ENCODE measurements at regions not wholly inside any gene's neighbourhood (a gene's known extent, or its start where the extent isn't known, plus 50 kb on each side); places are given as distances from the start of the nearest gene placed in this dataset.

DNA sequence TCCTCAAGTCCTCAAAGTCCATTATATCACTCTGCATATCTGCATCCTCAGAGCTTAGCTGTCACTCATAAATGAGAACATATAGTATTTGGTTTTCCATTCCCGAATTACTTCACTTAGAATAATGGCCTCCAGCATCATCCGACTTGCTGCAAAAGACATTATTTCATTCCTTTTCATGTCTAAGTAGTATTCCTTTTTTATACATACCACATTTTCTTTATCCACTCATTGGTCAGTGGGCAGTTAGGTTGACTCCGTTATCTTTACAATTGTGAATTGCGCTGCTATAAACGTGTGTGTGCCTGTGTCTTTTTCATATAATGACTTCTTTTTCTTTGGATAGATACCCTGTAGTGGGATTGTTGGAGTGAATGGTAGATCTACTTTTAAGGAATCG is 117.2 kb downstream of the OR2K2 start:
- DNase-seq = no peak
- intact Hi-C loops (cut with DNase I) = no loop called here
- no peak for ATAC-seq (ENCODE audit: poor library complexity)

DNA sequence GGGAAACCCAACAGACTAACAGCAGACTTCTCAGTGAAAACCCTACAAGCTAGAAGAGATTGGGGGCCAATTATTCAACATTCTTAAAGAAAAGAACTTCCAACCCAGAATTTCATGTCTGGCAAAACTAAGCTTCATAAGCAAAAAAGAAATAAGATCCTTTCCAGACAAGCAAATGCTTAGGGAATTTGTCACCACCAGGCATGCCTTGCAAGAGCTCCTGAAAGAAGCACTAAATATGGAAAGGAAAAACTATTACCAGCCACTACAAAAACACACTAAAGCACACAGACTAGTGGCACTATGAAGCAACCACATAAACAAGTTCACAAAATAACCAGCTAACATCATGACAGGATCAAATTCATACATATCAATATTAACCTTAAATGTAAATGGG is 131.1 kb downstream of the OR2K2 start:
- no peak for ATAC-seq (ENCODE audit: poor library complexity)
- intact Hi-C loops (cut with DNase I) = no loop called here
- no peak for DNase-seq

DNA sequence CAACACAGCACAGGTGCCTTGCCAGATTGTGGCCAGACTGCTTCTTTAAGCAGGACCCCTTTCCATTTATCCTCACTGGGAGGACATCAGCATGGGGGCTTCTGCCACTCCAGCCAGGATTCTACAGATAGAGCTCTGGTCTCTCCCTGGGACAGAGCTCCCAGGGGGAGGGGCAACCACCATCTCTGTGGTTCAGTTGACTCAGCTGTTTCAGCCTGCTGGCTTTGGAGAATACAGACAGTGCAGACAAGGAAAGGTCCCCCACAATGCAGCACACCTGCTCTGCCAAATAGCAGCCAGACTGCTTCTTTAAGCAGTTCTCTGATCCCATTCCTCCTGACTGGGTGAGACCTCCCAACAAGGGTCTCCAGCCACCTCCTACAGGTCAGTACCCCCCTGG is 132.8 kb downstream of the OR2K2 start:
- DNase-seq = no peak
- intact Hi-C loops (cut with DNase I) = no loop called here
- no peak for ATAC-seq (ENCODE audit: poor library complexity)

DNA sequence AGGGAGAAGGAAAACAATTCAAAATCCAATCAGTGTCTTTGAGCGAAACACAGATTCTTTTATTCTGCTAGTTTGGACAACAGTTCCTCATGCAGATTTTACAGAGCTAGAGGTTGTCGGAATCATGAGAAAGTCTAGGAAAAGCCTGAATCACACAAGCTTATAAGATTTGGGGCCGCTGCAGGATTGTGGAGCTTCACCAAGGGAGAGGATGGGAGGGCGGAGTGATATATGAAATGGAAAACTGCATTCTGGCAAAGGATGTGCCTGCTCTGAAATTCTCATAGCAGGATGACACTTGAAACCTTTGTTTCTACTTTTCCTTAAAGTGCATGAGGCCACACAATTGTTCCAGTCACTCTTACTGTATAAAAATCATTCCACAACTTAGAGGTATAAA is 134.3 kb downstream of the OR2K2 start:
- no peak for DNase-seq
- intact Hi-C loops (cut with DNase I) = no loop called here
- ATAC-seq (ENCODE audit: poor library complexity) = no peak

DNA sequence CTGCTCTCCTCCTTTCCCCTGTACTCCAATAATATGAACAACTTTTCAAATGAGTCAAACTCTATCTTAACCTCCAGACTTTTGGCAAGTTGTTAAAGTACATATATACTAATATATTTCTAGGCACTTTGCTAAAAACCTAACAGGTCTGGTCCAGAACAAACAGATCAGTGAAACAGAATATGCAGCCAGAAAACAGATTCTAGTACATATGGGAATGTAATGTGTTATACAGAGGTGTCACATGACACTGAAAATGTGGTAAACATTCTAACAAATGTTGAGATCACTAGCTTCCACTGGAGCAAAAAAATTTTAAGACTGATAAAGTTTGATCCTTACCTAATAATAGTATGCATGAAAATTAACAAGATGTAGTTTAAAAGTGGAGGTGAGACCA is 136.9 kb downstream of the OR2K2 start:
- intact Hi-C loops (cut with DNase I) = no loop called here
- no peak for ATAC-seq (ENCODE audit: poor library complexity)
- no peak for DNase-seq

DNA sequence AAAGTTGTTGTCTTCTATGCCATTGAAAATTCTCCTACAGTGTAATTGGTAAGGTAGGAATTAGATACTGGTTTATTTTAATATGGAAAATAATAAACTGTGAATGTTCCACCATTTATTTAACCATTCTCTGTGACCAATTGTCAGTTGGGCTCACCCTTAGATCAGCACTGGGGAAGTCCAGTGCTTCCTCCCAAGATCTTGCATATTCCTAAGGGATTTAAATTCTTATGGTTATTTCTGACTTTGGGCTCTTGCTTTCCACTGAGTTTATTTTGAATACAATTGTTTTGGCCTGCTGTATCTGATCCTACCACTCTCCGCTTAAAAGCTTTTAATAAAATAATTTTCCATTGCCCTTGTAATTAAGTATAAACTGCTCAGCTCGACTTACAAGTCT is 137.4 kb downstream of the OR2K2 start:
- DNase-seq (no peak), ATAC-seq (ENCODE audit: poor library complexity) (no peak)
- intact Hi-C loops (cut with DNase I) = no loop called here

DNA sequence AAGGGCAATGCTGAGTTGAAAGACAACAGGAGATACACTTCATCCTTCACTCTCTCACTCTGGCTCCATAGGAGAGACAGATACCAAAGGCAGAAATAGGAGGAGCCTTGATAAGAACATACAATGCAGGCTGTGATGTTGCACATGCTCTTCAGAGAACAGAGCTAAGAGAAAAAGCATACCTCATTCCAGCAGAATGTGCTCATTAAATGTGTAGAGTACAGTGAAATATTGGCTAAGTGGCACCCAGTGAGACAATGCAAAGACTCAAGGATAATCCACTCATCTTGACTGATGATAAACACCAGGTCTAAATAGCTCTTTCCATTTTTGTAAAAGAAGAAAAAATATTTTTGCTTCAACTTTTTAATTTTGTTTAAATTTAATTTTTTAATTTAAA is 139.7 kb downstream of the OR2K2 start:
- intact Hi-C loops (cut with DNase I) = no loop called here
- DNase-seq (no peak), ATAC-seq (ENCODE audit: poor library complexity) (no peak)

DNA sequence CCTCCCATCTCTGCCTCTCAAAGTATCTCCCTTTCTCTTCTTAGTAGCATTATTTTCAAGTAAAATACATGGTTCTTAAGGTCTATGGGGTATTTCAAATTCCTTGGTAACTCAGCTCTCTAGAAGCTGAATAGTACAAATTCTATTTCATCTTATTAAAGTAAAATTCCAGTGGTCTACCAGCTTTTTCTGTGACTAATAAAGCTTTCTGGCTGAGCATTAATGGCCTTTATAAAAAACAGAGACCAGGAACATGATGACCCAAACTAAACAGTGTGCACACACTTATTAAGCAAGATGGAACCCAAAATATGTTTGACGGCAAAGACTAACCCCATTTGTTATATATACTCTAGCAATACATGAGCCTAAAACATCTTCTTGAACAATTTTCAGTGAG is 142.6 kb downstream of the OR2K2 start:
- no peak for DNase-seq
- ATAC-seq (ENCODE audit: poor library complexity) = no peak
- intact Hi-C loops (cut with DNase I) = no loop called here

DNA sequence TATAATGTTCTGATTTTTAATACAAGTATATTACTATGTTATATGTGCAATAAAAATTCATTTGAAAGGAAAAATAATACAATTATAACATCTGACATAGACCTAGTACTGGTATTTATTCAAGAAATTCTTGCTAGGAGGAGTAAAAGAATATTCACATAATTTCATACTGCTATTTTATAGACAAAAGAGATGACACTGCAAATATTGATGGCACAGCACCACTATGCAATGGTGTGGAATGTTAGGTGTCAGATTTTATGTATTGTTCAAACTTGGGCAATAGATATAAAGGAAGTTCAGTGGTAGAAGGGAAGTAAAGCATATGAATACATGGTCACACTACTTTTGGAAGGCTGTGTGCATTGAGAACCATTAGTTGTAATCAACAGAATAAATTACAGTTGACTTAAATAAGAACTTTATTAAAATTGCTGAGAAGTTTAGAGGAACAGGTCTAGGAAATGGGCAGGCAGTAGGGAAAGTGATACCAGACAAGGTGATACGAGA is 143.9 kb downstream of the OR2K2 start:
- intact Hi-C loops (cut with DNase I) = no loop called here
- DNase-seq = no peak
- no peak for ATAC-seq (ENCODE audit: poor library complexity)

DNA sequence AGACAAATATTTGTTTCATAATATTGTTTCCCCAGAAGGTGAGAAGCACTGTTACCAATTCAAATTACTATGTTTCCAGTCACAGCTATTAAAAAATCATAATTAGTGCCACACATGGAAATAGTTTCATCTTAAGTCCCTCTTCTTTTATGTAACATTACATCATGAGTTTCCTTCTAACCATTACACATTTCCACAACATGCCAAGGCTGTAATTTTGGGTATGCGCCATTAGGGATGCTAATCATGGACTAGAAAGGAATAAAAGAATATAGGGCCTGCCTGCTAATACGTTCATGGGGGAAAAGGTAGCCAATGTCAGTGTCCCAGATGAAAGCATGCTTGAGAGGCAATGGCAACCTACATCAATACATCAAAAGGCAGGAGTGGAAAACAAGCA is 142.5 kb upstream of the LPAR1 start:
- intact Hi-C loops (cut with DNase I) = no loop called here
- DNase-seq = no peak
- no peak for ATAC-seq (ENCODE audit: poor library complexity)

DNA sequence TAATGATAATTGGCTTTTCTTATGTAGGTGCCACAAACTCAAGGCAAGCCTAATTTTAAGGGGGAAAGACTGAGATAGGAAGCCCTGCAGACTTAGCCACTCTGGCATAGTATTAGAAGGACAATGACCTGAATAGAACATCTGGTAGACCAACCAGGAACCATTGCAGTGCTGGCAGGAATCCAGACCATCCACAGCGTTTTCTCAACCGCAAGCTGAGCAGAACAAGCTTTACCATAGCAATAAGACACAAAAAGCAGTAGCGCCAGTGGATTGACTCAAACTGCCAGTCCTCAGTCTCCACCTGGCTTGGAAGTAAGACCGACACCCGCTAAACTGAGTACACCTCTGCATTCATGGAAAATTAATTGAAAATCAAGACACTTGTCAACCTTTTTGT is 141.3 kb upstream of the LPAR1 start:
- ATAC-seq (ENCODE audit: poor library complexity) (peak; percentile 18), DNase-seq (peak; percentile 53)
- intact Hi-C loops (cut with DNase I) = no loop called here

DNA sequence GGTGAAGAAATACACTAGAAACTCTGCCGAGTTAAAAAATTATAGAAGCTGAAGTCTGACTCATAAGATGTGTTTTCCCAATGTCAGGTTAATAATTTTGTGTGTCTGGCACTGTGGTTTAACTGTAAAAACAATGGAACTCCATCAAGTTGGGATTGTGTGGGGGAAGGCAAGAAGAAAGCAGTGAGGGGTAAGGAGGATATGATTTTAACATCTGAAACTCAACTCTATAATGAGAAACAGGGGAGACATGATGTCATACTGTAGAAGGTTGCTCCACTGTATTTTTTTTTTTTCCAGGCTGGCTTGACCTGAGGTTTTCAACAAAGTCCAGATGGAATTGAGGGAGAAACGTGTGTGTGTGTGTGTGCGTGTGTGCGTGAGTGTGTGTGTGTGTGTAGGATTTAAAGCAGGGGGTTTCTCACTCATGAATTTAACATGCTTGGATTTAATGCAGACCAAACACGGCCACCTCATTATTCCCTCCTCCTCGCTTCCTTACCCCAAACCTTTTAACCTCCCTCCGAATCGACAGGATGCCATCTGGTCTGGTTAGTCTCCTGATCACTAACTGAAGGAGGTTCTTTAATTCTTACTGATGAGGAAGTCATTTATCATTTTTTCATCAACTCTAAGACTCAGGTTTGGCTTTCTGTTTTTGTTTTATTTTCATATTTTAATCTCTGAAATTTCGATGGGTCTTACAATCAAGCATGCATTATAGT is 140.2 kb upstream of the LPAR1 start:
- ATAC-seq (ENCODE audit: poor library complexity) (no peak), DNase-seq (no peak)
- intact Hi-C loops (cut with DNase I) = no loop called here

DNA sequence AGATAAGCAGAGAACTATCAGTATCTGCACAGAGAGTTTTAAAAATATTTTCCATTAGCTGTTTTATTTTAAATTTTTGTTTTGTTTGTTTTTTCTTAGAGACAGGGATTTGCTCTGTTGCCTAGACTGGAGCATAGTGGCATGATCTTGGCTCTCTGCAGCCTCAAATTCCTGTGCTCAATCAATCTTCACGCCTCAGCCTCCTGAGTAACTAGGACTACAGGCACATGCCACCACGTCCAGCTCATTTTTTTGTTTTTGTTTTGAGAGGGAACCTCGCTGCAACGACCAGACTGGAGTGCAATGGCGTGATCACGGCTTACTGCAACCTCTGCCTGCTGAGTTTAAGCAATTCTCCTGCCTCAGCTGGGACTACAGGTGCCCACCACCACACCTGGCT is 138.2 kb upstream of the LPAR1 start:
- intact Hi-C loops (cut with DNase I) = no loop called here
- DNase-seq (no peak), ATAC-seq (ENCODE audit: poor library complexity) (no peak)

DNA sequence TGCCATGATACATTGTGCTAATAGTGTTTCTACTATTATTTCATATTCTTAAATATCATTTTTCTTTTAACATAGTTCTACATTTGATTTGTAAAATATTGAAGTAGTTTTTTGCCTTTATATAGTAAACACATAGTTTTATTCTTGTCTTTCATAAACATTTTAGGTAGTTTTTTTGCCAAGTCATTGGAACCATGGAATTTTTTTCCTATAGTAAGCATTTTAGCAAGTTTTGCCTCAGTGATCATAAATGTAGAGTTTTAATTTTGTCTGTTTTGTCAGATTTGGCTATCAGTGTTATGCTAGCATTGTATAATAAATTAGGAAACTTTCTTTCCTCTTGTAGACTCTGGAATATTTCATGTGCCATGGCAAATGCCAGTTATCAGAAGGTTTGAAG is 137.1 kb upstream of the LPAR1 start:
- intact Hi-C loops (cut with DNase I) = no loop called here
- no peak for DNase-seq
- ATAC-seq (ENCODE audit: poor library complexity) = no peak

DNA sequence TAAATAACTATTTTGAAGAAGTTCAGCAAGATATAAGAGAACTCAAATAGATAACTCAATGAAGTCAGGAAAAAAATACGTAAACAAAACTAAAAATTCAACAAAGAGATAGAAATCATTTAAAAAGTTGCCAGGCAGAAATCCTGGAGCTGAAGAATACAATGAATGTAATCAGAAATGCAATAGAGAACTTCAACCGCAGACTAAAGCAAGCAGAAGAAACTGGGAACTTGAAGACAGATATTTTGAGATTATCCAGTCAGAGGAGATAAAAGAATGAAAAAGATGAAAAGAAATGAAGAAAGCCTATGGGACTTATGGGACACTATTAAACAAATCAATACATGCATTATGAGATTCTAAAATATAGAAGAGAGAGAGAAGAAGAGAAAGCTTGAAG is 129.1 kb upstream of the LPAR1 start:
- no peak for ATAC-seq (ENCODE audit: poor library complexity)
- DNase-seq = no peak
- intact Hi-C loops (cut with DNase I) = no loop called here

DNA sequence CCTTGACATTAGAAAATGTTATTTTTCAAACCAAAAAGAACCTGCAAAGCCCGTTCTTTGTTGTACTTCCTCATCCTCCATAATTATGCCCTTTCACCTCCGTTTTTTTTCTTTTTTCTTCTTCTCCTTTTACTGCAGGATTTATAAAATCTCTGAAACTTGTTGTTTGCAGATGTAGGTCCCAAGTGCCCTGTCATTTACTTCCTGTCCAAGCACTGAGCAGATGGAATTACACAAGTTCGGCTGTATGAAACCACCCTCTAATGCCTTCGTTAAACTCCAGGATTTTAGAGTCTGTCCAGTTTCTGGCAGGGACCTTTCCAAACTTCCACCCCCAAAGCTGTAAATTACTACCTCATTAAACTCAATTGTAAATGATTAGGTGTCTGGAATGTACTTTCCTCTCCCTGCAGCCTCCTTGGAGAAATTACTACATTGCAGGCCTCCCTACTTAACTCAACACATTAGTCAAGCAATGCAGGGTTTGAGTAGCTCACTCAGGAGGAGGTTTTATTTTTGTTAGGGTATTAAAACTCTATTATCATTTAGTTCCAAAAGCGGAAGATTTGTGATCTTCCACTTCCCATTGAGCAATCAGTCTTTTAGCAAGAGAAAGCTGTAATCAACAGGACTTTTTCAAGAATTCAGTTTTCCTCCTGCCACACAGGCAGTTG is 125.6 kb upstream of the LPAR1 start:
- ATAC-seq (ENCODE audit: poor library complexity) (peak; percentile 88), DNase-seq (no peak)
- intact Hi-C loops (cut with DNase I) = no loop called here

DNA sequence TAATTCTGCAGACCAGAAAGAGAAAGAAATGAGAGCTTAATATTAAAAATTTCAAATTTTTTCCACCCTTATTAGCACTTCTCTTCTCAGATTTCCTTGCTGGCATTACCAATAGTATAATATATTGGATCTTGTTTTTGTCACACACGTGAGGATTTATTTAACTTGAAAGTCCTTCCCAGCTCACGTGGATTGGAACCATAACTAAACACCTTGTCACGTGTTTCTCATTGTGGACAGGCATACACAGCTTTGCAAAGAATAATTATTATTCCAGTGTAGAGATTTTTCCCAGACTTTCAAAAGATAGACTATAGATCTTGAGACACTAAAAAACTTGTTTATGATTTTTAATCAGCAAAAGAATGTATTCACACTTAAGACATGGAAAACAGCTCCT is 123.8 kb upstream of the LPAR1 start:
- intact Hi-C loops (cut with DNase I) = no loop called here
- no peak for DNase-seq
- ATAC-seq (ENCODE audit: poor library complexity) = no peak

DNA sequence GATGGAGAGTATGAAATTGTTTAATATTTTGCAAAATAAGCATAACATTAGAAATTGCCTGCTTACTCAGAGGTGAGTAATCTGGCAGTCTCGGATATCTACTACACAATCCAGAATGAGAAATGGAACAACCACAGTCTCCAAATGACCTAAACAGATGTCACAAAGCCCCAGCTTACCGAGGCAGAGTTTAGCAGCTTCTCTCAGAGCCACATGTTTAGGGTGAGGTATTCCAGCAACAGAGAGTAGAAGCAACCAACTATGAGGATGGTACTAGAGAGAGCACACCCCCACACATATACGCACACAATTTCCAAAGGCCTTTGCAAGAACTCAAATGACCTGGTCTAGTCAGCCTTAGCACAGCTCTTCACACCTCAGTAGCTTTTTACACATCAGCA is 122.7 kb upstream of the LPAR1 start:
- DNase-seq = no peak
- ATAC-seq (ENCODE audit: poor library complexity) = peak; percentile 66
- intact Hi-C loops (cut with DNase I) = no loop called here

DNA sequence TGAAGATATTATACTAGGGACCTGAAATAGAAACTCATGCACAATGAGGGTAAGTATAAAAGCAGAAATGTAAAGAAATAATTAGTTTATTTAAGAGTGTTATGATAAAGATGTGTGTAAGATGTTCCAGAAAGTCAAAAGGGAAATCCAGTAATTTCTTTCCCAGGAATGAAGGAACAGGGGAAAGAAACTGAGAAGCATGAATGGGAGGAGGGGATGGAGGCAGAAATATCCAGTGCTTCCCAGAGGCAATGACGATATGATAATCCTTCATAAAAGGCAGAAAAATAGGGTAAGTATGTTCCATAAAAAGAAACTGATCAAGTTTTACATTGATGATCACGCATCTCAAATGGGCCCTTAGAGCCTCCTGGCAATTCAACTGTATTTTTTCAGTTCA is 120.7 kb upstream of the LPAR1 start:
- ATAC-seq (ENCODE audit: poor library complexity) = no peak
- intact Hi-C loops (cut with DNase I) = no loop called here
- DNase-seq = no peak

DNA sequence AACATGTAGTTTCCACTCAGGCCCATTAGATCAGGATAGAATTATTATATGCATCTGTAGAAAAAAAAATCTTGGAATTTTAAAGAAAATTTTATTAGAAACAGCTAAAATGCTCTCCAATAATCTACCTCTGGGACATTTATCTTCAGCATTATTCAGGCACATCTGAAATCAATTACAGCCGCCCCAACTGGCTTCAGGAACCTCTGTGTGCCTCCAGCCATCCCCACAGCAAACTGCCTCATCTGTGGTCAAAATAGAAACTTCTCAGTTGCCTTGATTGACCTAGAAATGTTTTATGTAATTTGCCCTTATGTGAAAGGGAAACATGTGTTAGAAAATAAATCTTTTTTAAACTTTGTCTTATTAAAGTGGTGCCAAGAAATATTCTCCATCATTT is 120.1 kb upstream of the LPAR1 start:
- DNase-seq (no peak), ATAC-seq (ENCODE audit: poor library complexity) (no peak)
- intact Hi-C loops (cut with DNase I) = no loop called here

DNA sequence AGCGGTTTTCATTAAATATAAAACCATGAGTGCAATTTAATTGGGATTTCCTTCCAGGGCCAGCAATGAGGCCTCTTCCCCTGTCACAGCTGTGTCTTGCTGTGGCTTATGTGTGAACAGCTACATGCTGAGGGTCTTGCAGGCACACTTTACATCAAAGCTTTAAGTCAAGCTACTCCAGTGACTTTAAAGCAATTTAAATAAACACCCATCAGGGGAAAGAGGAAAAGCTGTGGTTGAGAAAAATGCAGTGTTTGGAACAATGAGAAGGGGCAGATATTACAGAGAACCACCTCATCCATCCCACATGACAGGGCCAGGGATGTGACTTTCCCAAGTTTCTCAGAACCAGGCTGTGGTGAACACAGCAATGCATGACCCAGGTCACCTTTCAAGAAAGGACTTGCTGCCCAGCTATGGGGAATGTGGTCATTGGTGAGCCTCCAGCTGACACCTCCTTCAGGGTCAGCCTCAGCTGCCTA is 115.9 kb upstream of the LPAR1 start:
- ATAC-seq (ENCODE audit: poor library complexity) (no peak), DNase-seq (no peak)
- intact Hi-C loops (cut with DNase I) = no loop called here

Data from Right ventricle myocardium superior (tissue), 1 donor.